ENCODE measurements at regions not wholly inside any gene's neighbourhood (a gene's known extent, or its start where the extent isn't known, plus 50 kb on each side); places are given as distances from the start of the nearest gene placed in this dataset.

- TF ChIP-seq CTCF (IDR thresholded peaks at IDR 0.05; ENCODE audit: insufficient read depth, low read length) (no peak), POLR2AphosphoS5 (IDR thresholded peaks at IDR 0.05; ENCODE audit: low read depth) (no peak)
These were observed 279.0 kb upstream of the EPHA3 start for GRCh38 chr3:88828466-88828865.
